ENCODE measurements at regions not wholly inside any gene's neighbourhood (a gene's known extent, or its start where the extent isn't known, plus 50 kb on each side); places are given as distances from the start of the nearest gene placed in this dataset.

- Histone ChIP-seq H3K27me3 (replicated peaks; ENCODE audit: control insufficient read depth, insufficient read depth, low read length) (no peaks in the 10 kb centered on the region), H3K9ac (ENCODE audit: low read length) (no peak overlapping the region), H3K36me3 (ENCODE audit: control insufficient read depth, insufficient read depth, low read length, severe bottlenecking) (no peaks in the 10 kb centered on the region), H3K9me3 (ENCODE audit: control insufficient read depth, low read length) (no peaks in the 10 kb centered on the region), H3K4me1 (ENCODE audit: control insufficient read depth, insufficient read depth, low read length) (no peaks in the 10 kb centered on the region), H3K4me3 (ENCODE audit: low read length) (no peak overlapping the region)
- no peak for DNase-seq (ENCODE audit: low read depth)
Observed at GRCh38 chr1:87535551-87535950, 206.9 kb downstream of the LMO4 start.

- Histone ChIP-seq H3K27me3 (replicated peaks; ENCODE audit: control insufficient read depth, insufficient read depth, low read length) (no peaks in the 10 kb centered on the region), H3K4me3 (ENCODE audit: low read length) (no peak overlapping the region), H3K9me3 (ENCODE audit: control insufficient read depth, low read length) (peaks cover 24% of the 10 kb centered on the region), H3K4me1 (ENCODE audit: control insufficient read depth, insufficient read depth, low read length) (no peaks in the 10 kb centered on the region), H3K36me3 (ENCODE audit: control insufficient read depth, insufficient read depth, low read length, severe bottlenecking) (no peaks in the 10 kb centered on the region), H3K9ac (ENCODE audit: low read length) (no peak overlapping the region)
- no peak for DNase-seq (ENCODE audit: low read depth)
Observed at GRCh38 chr1:87539147-87539546, 210.5 kb downstream of the LMO4 start.

- Histone ChIP-seq H3K27me3 (replicated peaks; ENCODE audit: control insufficient read depth, insufficient read depth, low read length) (no peaks in the 10 kb centered on the region), H3K9me3 (ENCODE audit: control insufficient read depth, low read length) (peaks cover 31% of the 10 kb centered on the region), H3K9ac (ENCODE audit: low read length) (no peak overlapping the region), H3K4me1 (ENCODE audit: control insufficient read depth, insufficient read depth, low read length) (no peaks in the 10 kb centered on the region), H3K36me3 (ENCODE audit: control insufficient read depth, insufficient read depth, low read length, severe bottlenecking) (no peaks in the 10 kb centered on the region), H3K4me3 (ENCODE audit: low read length) (no peak overlapping the region)
- DNase-seq (ENCODE audit: low read depth): no peak
Observed at GRCh38 chr1:87542697-87543096, 214.0 kb downstream of the LMO4 start.

- H3K9me3 ChIP-seq (ENCODE audit: control insufficient read depth, low read length): peaks cover 7% of the 10 kb centered on the region
Observed at GRCh38 chr1:87549738-87550137, 221.1 kb downstream of the LMO4 start.

GRCh38 chr1:87553511-87553910, 224.8 kb downstream of the LMO4 start:
- Histone ChIP-seq H3K9ac (ENCODE audit: low read length) (no peak overlapping the region), H3K4me3 (ENCODE audit: low read length) (no peak overlapping the region), H3K36me3 (ENCODE audit: control insufficient read depth, insufficient read depth, low read length, severe bottlenecking) (no peaks in the 10 kb centered on the region), H3K27me3 (replicated peaks; ENCODE audit: control insufficient read depth, insufficient read depth, low read length) (no peaks in the 10 kb centered on the region), H3K4me1 (ENCODE audit: control insufficient read depth, insufficient read depth, low read length) (no peaks in the 10 kb centered on the region), H3K9me3 (ENCODE audit: control insufficient read depth, low read length) (no peaks in the 10 kb centered on the region)
- no peak for DNase-seq (ENCODE audit: low read depth)

More at GRCh38 chr1:87549738-87550137, 221.1 kb downstream of the LMO4 start:
- H3K4me1 ChIP-seq (ENCODE audit: control insufficient read depth, insufficient read depth, low read length): no peaks in the 10 kb centered on the region
- H3K27me3 ChIP-seq (replicated peaks; ENCODE audit: control insufficient read depth, insufficient read depth, low read length): no peaks in the 10 kb centered on the region
- H3K36me3 ChIP-seq (ENCODE audit: control insufficient read depth, insufficient read depth, low read length, severe bottlenecking): no peaks in the 10 kb centered on the region
- H3K9ac ChIP-seq (ENCODE audit: low read length): no peak overlapping the region
- DNase-seq (ENCODE audit: low read depth): no peak
- no peak overlapping the region for H3K4me3 ChIP-seq (ENCODE audit: low read length)

- H3K36me3 ChIP-seq (ENCODE audit: control insufficient read depth, insufficient read depth, low read length, severe bottlenecking): no peaks in the 10 kb centered on the region
- H3K27me3 ChIP-seq (replicated peaks; ENCODE audit: control insufficient read depth, insufficient read depth, low read length): no peaks in the 10 kb centered on the region
- H3K4me3 ChIP-seq (ENCODE audit: low read length): no peak overlapping the region
- no peak for DNase-seq (ENCODE audit: low read depth)
- no peaks in the 10 kb centered on the region for H3K9me3 ChIP-seq (ENCODE audit: control insufficient read depth, low read length)
- no peaks in the 10 kb centered on the region for H3K4me1 ChIP-seq (ENCODE audit: control insufficient read depth, insufficient read depth, low read length)
- no peak overlapping the region for H3K9ac ChIP-seq (ENCODE audit: low read length)
Observed at GRCh38 chr1:87555366-87555765, 226.7 kb downstream of the LMO4 start.

GRCh38 chr1:87556326-87556725, 227.6 kb downstream of the LMO4 start:
- Histone ChIP-seq H3K4me1 (ENCODE audit: control insufficient read depth, insufficient read depth, low read length) (no peaks in the 10 kb centered on the region), H3K9ac (ENCODE audit: low read length) (no peak overlapping the region), H3K4me3 (ENCODE audit: low read length) (no peak overlapping the region), H3K27me3 (replicated peaks; ENCODE audit: control insufficient read depth, insufficient read depth, low read length) (no peaks in the 10 kb centered on the region), H3K36me3 (ENCODE audit: control insufficient read depth, insufficient read depth, low read length, severe bottlenecking) (no peaks in the 10 kb centered on the region), H3K9me3 (ENCODE audit: control insufficient read depth, low read length) (no peaks in the 10 kb centered on the region)
- DNase-seq (ENCODE audit: low read depth): no peak

- no peak overlapping the region for H3K4me3 ChIP-seq (ENCODE audit: low read length)
- no peak for DNase-seq (ENCODE audit: low read depth)
- no peaks in the 10 kb centered on the region for H3K9me3 ChIP-seq (ENCODE audit: control insufficient read depth, low read length)
- H3K9ac ChIP-seq (ENCODE audit: low read length): no peak overlapping the region
- no peaks in the 10 kb centered on the region for H3K4me1 ChIP-seq (ENCODE audit: control insufficient read depth, insufficient read depth, low read length)
- H3K36me3 ChIP-seq (ENCODE audit: control insufficient read depth, insufficient read depth, low read length, severe bottlenecking): no peaks in the 10 kb centered on the region
- no peaks in the 10 kb centered on the region for H3K27me3 ChIP-seq (replicated peaks; ENCODE audit: control insufficient read depth, insufficient read depth, low read length)
Observed at GRCh38 chr1:87558921-87559320, 230.2 kb downstream of the LMO4 start.

GRCh38 chr1:87560137-87560536, 231.5 kb downstream of the LMO4 start:
- H3K9ac ChIP-seq (ENCODE audit: low read length): no peak overlapping the region
- no peak for DNase-seq (ENCODE audit: low read depth)
- no peaks in the 10 kb centered on the region for H3K27me3 ChIP-seq (replicated peaks; ENCODE audit: control insufficient read depth, insufficient read depth, low read length)
- H3K4me3 ChIP-seq (ENCODE audit: low read length): no peak overlapping the region
- H3K4me1 ChIP-seq (ENCODE audit: control insufficient read depth, insufficient read depth, low read length): no peaks in the 10 kb centered on the region
- H3K36me3 ChIP-seq (ENCODE audit: control insufficient read depth, insufficient read depth, low read length, severe bottlenecking): no peaks in the 10 kb centered on the region
- no peaks in the 10 kb centered on the region for H3K9me3 ChIP-seq (ENCODE audit: control insufficient read depth, low read length)

GRCh38 chr1:87560601-87561360, 232.1 kb downstream of the LMO4 start:
- Histone ChIP-seq H3K4me1 (ENCODE audit: control insufficient read depth, insufficient read depth, low read length) (no peaks in the 10 kb centered on the region), H3K9me3 (ENCODE audit: control insufficient read depth, low read length) (no peaks in the 10 kb centered on the region), H3K36me3 (ENCODE audit: control insufficient read depth, insufficient read depth, low read length, severe bottlenecking) (no peaks in the 10 kb centered on the region), H3K4me3 (ENCODE audit: low read length) (no peak overlapping the region), H3K27me3 (replicated peaks; ENCODE audit: control insufficient read depth, insufficient read depth, low read length) (no peaks in the 10 kb centered on the region), H3K9ac (ENCODE audit: low read length) (no peak overlapping the region)
- no peak for DNase-seq (ENCODE audit: low read depth)

- Histone ChIP-seq H3K9ac (ENCODE audit: low read length) (no peak overlapping the region), H3K4me1 (ENCODE audit: control insufficient read depth, insufficient read depth, low read length) (no peaks in the 10 kb centered on the region), H3K4me3 (ENCODE audit: low read length) (no peak overlapping the region), H3K9me3 (ENCODE audit: control insufficient read depth, low read length) (no peaks in the 10 kb centered on the region), H3K36me3 (ENCODE audit: control insufficient read depth, insufficient read depth, low read length, severe bottlenecking) (no peaks in the 10 kb centered on the region), H3K27me3 (replicated peaks; ENCODE audit: control insufficient read depth, insufficient read depth, low read length) (no peaks in the 10 kb centered on the region)
- DNase-seq (ENCODE audit: low read depth): no peak
Observed at GRCh38 chr1:87563211-87563610, 234.5 kb downstream of the LMO4 start.

GRCh38 chr1:87565861-87566260, 237.2 kb downstream of the LMO4 start:
- Histone ChIP-seq H3K36me3 (ENCODE audit: control insufficient read depth, insufficient read depth, low read length, severe bottlenecking) (no peaks in the 10 kb centered on the region), H3K9ac (ENCODE audit: low read length) (no peak overlapping the region), H3K4me1 (ENCODE audit: control insufficient read depth, insufficient read depth, low read length) (no peaks in the 10 kb centered on the region), H3K9me3 (ENCODE audit: control insufficient read depth, low read length) (no peaks in the 10 kb centered on the region), H3K27me3 (replicated peaks; ENCODE audit: control insufficient read depth, insufficient read depth, low read length) (no peaks in the 10 kb centered on the region), H3K4me3 (ENCODE audit: low read length) (no peak overlapping the region)
- DNase-seq (ENCODE audit: low read depth): no peak
